NCI-H146 treated with DMSO at 0.1 percent for 48 hours (cell line): ENCODE measurements at regions not wholly inside any gene's neighbourhood (a gene's known extent, or its start where the extent isn't known, plus 50 kb on each side); places are given as distances from the start of the nearest gene placed in this dataset.

Source experiments
- DNase-seq: peaks from one replicate; lab custom pipeline; 2025; ENCODE audit not compliant: unreplicated experiment; lab: John Stamatoyannopoulos, UW

- DNase-seq, result no peak
Observed at GRCh38 chr14:56745097-56745496, 65.2 kb downstream of the OTX2 start.

- DNase-seq, result peak; percentile 27
Observed at GRCh38 chr14:56744016-56744415, 66.3 kb downstream of the OTX2 start.

- no peak for DNase-seq
Observed at GRCh38 chr14:56742391-56742878, 67.8 kb downstream of the OTX2 start.

GRCh38 chr14:56741325-56741724 is 69.0 kb downstream of the OTX2 start:
- DNase-seq, result no peak

- DNase-seq, result no peak
Observed at GRCh38 chr14:56738020-56738419, 72.3 kb downstream of the OTX2 start.

GRCh38 chr14:56733396-56733795 is 76.9 kb downstream of the OTX2 start:
- no peak for DNase-seq

- no peak for DNase-seq
Observed at GRCh38 chr14:56731187-56731586, 79.1 kb downstream of the OTX2 start.

GRCh38 chr14:56730538-56731145 is 79.6 kb downstream of the OTX2 start:
- no peak for DNase-seq

- DNase-seq, result no peak
Observed at GRCh38 chr14:56724013-56724412, 86.3 kb downstream of the OTX2 start.

- DNase-seq, result no peak
Observed at GRCh38 chr14:56723418-56723817, 86.9 kb downstream of the OTX2 start.

GRCh38 chr14:56720703-56721460 is 89.4 kb downstream of the OTX2 start:
- peak; percentile 30 for DNase-seq

- no peak for DNase-seq
Observed at GRCh38 chr14:56718312-56718711, 92.0 kb downstream of the OTX2 start.

- no peak for DNase-seq
Observed at GRCh38 chr14:56716705-56717104, 93.6 kb downstream of the OTX2 start.

- DNase-seq, result no peak
Observed at GRCh38 chr14:56715938-56716337, 94.3 kb downstream of the OTX2 start.

- DNase-seq, result no peak
Observed at GRCh38 chr14:56709201-56709600, 101.1 kb downstream of the OTX2 start.

GRCh38 chr14:56708704-56709103 is 101.6 kb downstream of the OTX2 start:
- DNase-seq, result no peak

- DNase-seq, result no peak
Observed at GRCh38 chr14:56703947-56704346, 106.3 kb downstream of the OTX2 start.

GRCh38 chr14:56702515-56702914 is 107.8 kb downstream of the OTX2 start:
- no peak for DNase-seq
